OCI-LY3 (cell line): ENCODE measurements at regions not wholly inside any gene's neighbourhood (a gene's known extent, or its start where the extent isn't known, plus 50 kb on each side); places are given as distances from the start of the nearest gene placed in this dataset.

Experiments used
- CTCF ChIP-seq: fragments of 200-600, 300-600 bp; sonication (generic); IDR thresholded peaks from 2 replicates; pipeline ENCODE4 v1.5.1; 2014; ENCODE audit warnings: antibody characterized with exemption, low read length, low read depth
- EZH2phosphoT487 ChIP-seq: fragments of 200-600 bp; shearing (Covaris generic); IDR thresholded peaks from 2 replicates; pipeline ENCODE4 v1.6.1; 2018; ENCODE audit warnings: antibody characterized with exemption, mixed run types, low read depth

GRCh38 chr1:218617986-218618385, 272.9 kb downstream of the TGFB2 start:
- TF ChIP-seq CTCF (no peak), EZH2phosphoT487 (no peak)
